CD4-positive, alpha-beta T cell treated with Interleukin-17A for 1 hour (primary cell): ENCODE measurements at regions not wholly inside any gene's neighbourhood (a gene's known extent, or its start where the extent isn't known, plus 50 kb on each side); places are given as distances from the start of the nearest gene placed in this dataset.
"Not testable (repeated sequence)": the region's sequence is repeated elsewhere in the genome, so short reads cannot be mapped to it uniquely, and the experiment has no call there.

Experiments used
- DNase-seq: peaks from one replicate; pipeline ENCODE4 v3.0.0-alpha.2; 2020

GRCh38 chr1:194033646-194034045, 847.2 kb upstream of the B3GALT2 start:
- no peak for DNase-seq

DNA sequence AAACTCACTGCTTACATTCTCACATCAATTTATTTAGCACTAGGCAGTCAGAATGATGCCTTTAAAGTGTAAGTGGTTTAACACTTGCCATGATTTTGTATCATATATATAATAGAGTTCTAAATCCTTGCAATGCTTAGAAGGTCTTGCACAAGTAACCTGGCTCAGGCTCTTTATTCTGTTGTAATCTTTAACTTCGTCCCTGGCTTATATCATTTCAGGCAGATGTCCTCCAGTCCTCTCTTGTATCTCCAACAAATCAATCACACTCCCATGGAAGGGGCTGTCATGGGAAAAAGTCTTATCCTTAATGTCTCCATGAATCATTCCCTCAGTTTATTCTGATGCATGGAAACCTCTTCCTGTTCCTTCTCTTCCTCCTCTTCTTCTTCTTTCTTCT, 841.6 kb upstream of the B3GALT2 start:
- no peak for DNase-seq

GRCh38 chr1:194026422-194026821, 840.0 kb upstream of the B3GALT2 start:
- no peak for DNase-seq

DNA sequence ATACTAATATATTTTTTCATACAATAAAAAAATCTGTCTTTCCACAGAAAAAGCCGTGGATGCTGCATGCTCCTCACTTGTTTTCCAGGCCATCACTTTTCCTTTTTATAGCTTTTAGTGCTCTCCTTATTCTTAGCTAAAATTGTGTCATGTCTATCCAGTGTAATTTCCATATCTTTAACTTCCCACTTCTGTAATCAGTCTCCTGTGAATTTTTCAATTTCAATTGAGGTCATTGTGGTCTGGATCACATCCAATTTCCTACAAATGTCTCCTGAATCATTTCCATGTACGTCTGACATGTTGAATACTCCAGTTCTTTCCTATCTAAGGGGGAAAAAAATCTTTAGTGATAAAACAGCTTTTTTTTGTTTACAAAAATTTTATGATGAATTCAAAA, 838.2 kb upstream of the B3GALT2 start:
- no peak for DNase-seq

DNA sequence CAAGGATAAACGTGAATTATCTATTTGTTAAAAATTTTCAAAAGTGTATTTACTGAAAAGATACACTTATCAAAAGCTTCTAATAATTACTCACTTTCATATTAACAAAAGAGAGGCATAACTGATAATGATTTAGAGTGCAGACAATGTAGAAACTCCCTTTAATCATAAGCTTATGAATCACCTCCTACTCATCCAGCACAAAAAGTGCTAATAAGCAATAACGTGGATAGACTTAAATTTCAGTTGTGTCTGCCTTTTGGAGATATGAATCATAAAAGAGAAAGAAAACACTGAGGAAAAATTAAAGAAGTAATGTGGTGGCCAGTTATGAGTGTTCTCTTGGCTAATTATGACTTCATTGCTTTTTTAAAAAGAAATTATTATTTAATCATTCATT, 827.6 kb upstream of the B3GALT2 start:
- no peak for DNase-seq

DNA sequence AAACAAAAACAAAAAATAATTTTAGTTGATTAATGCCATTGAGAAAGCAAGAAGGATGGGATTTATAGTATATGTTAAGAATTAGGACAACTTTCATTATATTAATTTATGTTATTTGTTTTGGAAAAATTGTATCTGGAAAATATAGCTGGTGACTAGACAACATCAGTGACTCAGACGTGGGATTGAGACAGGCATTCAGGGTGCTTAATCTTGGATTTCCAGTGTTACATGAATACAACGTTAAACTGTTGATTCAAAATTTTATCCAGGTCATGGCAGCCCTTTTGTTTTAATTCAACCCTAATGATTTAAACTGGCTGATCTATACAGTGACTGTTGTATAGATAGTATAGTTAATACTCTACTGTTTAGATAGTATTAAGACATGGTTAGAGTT, 827.1 kb upstream of the B3GALT2 start:
- DNase-seq = no peak

GRCh38 chr1:194004146-194004545, 817.7 kb upstream of the B3GALT2 start:
- DNase-seq = no peak

- not testable (repeated sequence) for DNase-seq
Observed at GRCh38 chr1:194001726-194002350, 815.4 kb upstream of the B3GALT2 start.

DNA sequence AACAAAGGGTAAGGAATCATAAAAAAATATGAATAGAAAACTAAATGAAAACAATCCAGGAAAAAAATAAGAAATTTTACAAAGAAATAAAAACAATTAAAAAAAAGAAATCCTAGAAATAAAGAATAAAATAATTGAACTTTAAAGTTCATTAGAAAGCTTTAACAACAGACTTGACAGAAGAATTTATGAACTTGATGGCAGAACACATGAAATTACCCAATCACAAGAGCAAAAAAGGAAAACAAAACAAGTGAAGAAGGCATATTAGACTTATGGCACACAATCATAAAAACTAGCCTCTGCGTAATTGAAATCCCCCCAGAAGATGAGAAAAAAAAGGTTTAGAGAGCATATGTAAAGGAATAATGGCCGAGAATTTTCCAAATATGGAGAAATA, 802.5 kb upstream of the B3GALT2 start:
- no peak for DNase-seq

GRCh38 chr1:193979219-193979618, 792.8 kb upstream of the B3GALT2 start:
- DNase-seq = no peak

DNA sequence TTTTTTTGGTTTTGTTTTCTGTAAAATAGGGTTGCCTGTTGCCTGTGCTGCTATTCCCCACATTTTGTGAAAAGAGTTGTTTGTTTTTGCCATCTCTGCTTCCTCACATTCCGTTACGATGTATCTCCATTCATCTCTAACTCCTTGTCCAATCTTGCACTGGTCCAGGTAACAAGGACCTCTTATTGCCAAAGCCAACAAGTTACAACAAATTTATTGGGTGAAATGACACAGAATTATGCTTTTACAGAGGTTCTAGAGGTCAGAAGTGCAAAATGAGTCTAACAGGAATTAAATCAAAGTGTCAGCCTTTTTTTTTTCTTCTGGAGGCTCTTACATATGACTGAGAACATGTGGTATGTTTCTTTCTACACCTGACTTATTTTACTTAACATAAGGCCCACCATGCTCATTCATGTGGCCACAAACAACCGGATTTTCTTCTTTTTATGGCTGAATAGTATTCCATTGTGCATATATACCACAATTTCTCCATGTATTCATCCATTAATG, 787.9 kb upstream of the B3GALT2 start:
- no peak for DNase-seq

- DNase-seq = no peak
Observed at GRCh38 chr1:193973428-193973827, 787.0 kb upstream of the B3GALT2 start.

DNA sequence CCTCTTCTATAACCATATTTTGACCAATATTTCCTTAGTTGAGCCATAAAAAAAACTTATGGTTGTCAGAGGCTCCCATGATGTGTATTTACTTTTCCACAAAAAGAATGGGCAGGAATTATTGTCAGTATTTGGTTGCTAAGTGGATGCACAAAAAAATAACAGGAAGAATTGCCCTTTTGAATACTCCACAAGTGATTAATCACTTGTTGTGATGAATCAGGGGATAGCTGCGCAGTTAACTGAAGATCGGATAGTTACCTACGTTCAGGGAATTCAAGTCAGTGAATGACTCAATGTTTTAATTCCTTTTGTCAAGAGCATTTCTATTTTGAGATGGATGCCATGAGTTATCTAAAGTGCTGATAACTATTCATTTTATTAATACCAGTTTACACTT, 785.2 kb upstream of the B3GALT2 start:
- no peak for DNase-seq

GRCh38 chr1:193960499-193960898, 774.1 kb upstream of the B3GALT2 start:
- no peak for DNase-seq

- no peak for DNase-seq
Observed at GRCh38 chr1:193960040-193960439, 773.6 kb upstream of the B3GALT2 start.

DNA sequence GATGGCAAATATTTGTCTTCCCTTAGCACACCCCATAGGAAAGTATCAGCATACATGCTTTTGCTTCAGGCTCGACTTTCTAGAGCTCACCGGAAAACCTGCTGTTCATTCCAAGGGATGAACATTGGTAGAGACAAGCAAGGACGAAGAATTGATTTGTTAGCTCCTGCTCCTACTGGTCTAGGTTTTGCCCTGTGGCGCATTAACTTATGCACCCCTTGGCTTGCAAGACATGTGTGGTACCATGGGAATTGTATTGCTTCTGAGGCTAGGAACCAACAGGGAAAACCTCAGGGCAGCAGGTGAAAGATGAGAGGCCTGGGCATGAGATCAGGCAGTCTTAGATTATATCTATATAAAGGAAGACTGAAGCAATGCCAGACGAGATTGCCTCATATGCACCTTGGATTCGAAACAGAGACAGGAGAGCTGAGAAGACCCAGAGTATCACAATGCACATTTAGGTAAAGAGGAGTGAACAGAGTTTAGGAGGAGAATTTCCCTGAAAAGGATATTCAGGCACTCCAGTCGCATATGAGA, 771.2 kb upstream of the B3GALT2 start:
- no peak for DNase-seq

- DNase-seq = no peak
Observed at GRCh38 chr1:193952778-193953374, 766.5 kb upstream of the B3GALT2 start.

GRCh38 chr1:193951984-193952383, 765.6 kb upstream of the B3GALT2 start:
- no peak for DNase-seq

DNA sequence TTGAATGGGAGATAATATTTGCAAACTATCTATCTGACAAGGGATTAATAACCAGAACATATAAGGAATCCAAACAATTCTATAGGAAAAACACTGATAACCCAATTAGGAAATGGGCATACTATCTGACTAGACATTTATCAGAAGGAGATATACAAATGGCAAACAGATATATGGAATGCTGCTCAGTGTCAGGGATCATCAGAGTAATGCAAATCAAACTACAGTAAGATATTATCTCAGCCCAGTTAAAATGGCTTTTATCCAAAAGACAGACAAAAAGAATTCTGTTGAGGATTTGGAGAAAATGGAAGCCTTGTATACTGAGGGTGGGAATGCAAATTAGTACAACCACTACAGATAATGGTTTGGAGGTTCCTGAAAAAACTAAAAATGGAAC, 758.0 kb upstream of the B3GALT2 start:
- no peak for DNase-seq

DNA sequence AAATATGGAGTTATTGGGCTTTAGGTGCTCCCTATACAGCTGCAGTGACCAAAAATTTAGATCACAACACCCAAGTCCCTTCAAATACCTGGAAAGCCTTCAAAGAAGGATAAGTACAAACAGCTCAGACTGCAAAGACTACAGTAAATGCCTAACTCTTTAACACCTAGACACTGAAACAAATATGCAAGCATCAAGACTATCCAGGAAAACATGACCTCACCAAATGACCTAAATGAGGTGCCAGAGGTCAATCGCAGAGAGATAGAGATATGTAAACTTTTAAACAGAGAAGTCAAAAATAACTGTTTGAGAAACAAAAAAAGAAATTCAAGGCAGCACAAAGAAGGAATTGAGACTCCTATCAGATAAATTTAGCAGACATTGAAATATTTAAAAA, 753.8 kb upstream of the B3GALT2 start:
- no peak for DNase-seq

DNA sequence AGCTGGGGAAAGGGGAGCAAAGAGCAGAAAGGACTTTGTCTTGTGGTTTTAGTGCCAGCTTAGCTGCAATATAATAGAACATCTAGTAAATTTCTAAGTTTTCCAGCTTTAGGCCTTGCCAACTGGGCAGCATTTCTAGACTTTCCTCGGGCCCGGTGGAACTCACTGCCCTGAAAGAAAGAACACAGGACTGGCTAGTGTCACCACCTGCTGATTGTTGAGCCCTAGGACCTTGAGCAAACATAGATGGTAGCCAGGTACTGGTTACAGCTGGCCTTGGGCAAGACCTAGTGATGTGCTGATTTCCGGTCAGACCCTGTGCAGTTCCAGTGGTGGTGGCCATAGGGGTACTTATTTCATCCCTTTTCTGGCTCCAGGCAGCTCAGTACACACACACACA, 753.2 kb upstream of the B3GALT2 start:
- no peak for DNase-seq

DNA sequence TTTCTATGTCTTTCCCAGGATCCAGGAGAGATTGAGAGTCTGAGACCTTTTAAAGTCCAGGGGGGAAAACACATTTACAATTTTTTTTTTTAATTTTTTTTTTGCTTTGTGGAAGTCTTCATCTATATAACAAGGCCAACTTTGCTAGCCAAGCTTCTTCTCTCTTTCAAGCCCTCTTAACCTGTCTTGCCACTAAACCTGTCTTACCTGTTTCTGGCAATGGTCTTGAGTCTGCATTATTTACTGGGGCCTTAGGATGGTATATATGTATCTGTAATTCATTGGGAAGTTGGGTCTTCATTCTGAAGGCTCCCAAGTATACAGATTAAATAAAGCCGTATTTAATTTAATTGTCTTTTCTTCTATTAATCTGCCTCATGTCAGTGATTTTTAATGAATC, 750.9 kb upstream of the B3GALT2 start:
- DNase-seq = no peak

DNA sequence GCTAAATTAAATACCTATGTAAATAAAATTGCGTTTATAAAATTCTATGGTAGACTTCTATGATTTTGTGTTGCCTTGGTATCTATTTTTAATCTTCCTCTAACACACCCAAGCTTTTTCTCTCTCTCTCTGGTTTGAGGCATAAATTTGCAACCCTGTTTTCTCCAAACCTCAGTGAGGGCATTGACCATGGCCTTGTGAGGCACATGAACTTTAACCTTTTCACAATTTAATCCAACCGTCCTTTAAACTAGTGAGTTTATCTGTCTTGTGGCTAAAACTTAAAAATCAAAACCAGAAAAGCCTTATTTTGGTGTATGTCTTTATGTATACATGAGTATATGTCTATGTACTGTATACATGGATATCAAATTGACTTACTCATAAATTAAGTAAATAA, 746.6 kb upstream of the B3GALT2 start:
- no peak for DNase-seq

DNA sequence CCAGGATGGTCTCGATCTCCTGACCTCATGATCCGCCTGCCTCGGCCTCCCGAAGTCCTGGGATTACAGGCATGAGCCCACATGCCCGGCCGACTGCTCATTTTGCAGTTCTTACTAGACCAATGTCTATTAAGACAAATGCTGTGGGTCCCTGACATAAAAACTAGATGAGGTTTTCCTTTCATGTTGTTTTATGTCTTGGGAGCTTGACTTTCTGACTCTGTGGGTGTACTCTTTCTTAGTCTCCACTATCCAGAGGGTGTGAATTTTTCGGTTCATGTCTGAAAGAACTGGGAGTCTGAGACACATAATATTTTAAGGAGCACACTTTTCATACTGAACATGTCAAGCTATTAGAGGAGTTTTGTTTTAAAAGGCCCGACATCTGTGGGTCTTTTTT, 744.9 kb upstream of the B3GALT2 start:
- DNase-seq = no peak
